ENCODE measurements at regions not wholly inside any gene's neighbourhood (a gene's known extent, or its start where the extent isn't known, plus 50 kb on each side); places are given as distances from the start of the nearest gene placed in this dataset.

DNA sequence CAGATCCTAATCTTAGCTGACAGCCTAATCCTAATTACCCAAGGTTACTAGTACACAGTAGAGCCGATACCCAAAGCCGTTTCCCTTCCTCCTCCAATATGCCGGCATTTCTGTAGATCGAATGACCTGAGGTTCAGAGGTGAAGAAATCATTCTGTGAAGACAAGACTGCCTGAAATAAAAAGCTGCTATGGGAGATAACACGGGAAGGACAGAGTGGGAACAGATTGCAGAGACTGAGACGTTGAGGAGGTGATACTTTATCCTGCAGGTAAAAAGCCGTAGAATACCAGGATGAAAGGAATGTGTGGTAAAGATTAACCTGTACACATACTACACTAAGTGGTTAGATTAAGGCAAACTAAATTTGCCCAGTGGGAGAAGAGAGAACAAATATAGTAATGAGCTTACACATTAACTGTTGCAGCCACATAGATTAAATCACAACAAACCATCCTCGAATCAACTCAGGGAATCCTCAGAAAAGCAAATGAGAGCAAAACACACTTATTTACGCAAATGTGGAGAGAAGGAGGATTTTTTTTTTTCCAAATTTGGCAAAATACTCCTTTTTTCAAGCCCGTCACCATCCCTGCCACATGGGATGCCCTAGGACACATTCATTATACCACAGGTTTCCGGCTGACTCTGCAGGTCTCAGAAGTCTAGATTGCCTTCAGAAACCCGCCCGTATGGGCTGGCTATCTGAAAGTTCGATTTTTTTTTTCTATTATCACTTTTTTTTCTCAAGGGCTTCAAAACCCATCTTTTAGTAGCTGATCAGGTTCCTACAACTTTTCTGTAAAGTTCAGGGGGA is 188.0 kb downstream of the TTC8 start (continued):
- TF ChIP-seq STAT1 (conservative IDR thresholded peaks at IDR 0.05) (no peak), DPF2 (IDR thresholded peaks at IDR 0.05) (no peak), POU2F2 (IDR thresholded peaks at IDR 0.05; ENCODE audit: borderline replicate concordance, low read depth, low read length) (no peak)

DNA sequence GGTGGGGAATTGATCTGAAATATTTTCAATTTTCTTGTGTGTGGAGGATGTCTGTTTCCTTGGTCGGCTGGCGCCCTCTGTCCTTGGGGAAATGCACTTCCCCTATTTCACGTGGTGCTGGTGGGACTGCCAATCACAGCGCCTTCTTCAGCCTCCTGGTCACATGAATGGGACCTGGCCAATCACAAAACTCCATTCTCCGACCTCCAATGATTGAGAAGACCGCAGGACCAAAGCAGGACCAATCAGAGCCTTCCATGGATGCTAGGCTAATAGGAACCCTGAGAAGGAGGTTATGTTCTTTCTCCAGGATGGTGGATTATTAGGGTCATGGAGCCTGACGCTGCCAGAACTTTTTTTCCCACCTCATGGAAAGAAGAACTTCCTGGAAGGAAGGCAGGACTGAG is 188.7 kb downstream of the TTC8 start:
- H3K27ac ChIP-seq (ENCODE audit: control insufficient read depth, insufficient read depth): no peak overlapping the region
- SMC1A ChIA-PET (ENCODE audit: uncharacterized antibody, unreplicated experiment): no interaction called here
- H3K9me3 ChIP-seq (replicated peaks; ENCODE audit: control insufficient read depth, insufficient read depth, low read length): no peaks in the 10 kb centered on the region; the same call in 1 of the 3 replicates
- H3K79me2 ChIP-seq (ENCODE audit: control insufficient read depth, insufficient read depth, low read length): no peaks in the 10 kb centered on the region
- no peak for FAIRE-seq
- RAD21 ChIA-PET (ENCODE audit: unreplicated experiment): no interaction called here
- in situ Hi-C loops (cut with MboI) (no loop called here), intact Hi-C loops (cut with micrococcal nuclease; ENCODE audit: unreplicated experiment) (no loop called here)
- BruUV-seq (replicated peaks): no TSS peak
- peak; percentile 66 for ATAC-seq
- no peak overlapping the region for H3K9ac ChIP-seq (ENCODE audit: control insufficient read depth, insufficient read depth, low read length)
- CTCF ChIA-PET: no interaction called here
- no peak overlapping the region for H3K4me2 ChIP-seq (ENCODE audit: control insufficient read depth, insufficient read depth)
- H3K4me3 ChIP-seq: no peak overlapping the region
- no peaks in the 10 kb centered on the region for H4K20me1 ChIP-seq (ENCODE audit: control insufficient read depth, insufficient read depth)
- WGBS (ENCODE audit: insufficient coverage, insufficient replicate concordance, low lambda C conversion rate, missing lambda C conversion rate): 29% methylated on average over 7 of the region's 7 CpGs
- no peak for DNase-seq (ENCODE audit: low read depth, low spot score)
- no peaks in the 10 kb centered on the region for H3K4me1 ChIP-seq (ENCODE audit: control insufficient read depth, insufficient read depth, low read length)
- H3K36me3 ChIP-seq (ENCODE audit: control insufficient read depth in 2 of 2, insufficient read depth in 2 of 2, low read length in 1 of 2): no peaks in the 10 kb centered on the region
- POLR2A ChIA-PET: no interaction called here
- H2AFZ ChIP-seq (ENCODE audit: control insufficient read depth, low read depth, low read length): no peak overlapping the region
- H3K27me3 ChIP-seq (replicated peaks in 1 of 2; ENCODE audit: control insufficient read depth in 2 of 2, insufficient read depth in 2 of 2, low read length in 1 of 2): peaks cover 0 to 3% of the 10 kb centered on the region in 2 experiments; a peak in 1 of 4 replicates
- TF ChIP-seq PKNOX1 (IDR thresholded peaks at IDR 0.05) (peak; percentile 70), RAD21 (IDR thresholded peaks at IDR 0.05; ENCODE audit: insufficient read depth, low read depth, low read length) (peak; percentile 32; the same call in 1 of the 2 replicates), ATF2 (IDR thresholded peaks at IDR 0.05; ENCODE audit: low read length) (no peak), SPI1 (IDR thresholded peaks at IDR 0.05; ENCODE audit: borderline replicate concordance, insufficient read depth, low read depth, low read length) (peak; percentile 54; the same call in 1 of the 2 replicates), CTCF (IDR thresholded peaks at IDR 0.05 in 2 of 3, conservative IDR thresholded peaks at IDR 0.05 in 1 of 3; ENCODE audit: control insufficient read depth in 2 of 3, extremely low read depth in 1 of 3, insufficient read depth in 1 of 3, low read depth in 3 of 3, low read length in 3 of 3) (peak in 2 of 3 experiments; percentile 17 to 21; a peak in 2 of 6 replicates), NFIC (IDR thresholded peaks at IDR 0.05; ENCODE audit: low read depth, low read length) (no peak), ZNF687 (IDR thresholded peaks at IDR 0.05) (no peak)
